SJSA1 (cell line): ENCODE measurements at regions not wholly inside any gene's neighbourhood (a gene's known extent, or its start where the extent isn't known, plus 50 kb on each side); places are given as distances from the start of the nearest gene placed in this dataset.
A peak's percentile ranks its signal among the peaks of the same experiment; 100 is the strongest.

Experiments used
- DNase-seq, 2 experiments: peaks; one replicate each; pipeline ENCODE4 v3.0.0-alpha.2; 2015 to 2020; ENCODE audit warnings: low spot score in 2 of 2, low read depth in 1 of 2
- H3K27ac ChIP-seq: fragments of 250-450 bp; sonication (Bioruptor Pico); 2 replicates; pipeline ENCODE4 v1.5.1; 2020; ENCODE audit warnings: mild to moderate bottlenecking, moderate library complexity
- H3K27me3 ChIP-seq: fragments of 250-450 bp; sonication (Bioruptor Pico); replicated peaks from 2 replicates; pipeline ENCODE4 v1.5.1; 2020; ENCODE audit warnings: mild to moderate bottlenecking, moderate library complexity
- H3K36me3 ChIP-seq: fragments of 250-450 bp; sonication (Bioruptor Pico); 2 replicates; pipeline ENCODE4 v1.5.1; 2020; ENCODE audit warnings: mild to moderate bottlenecking
- H3K4me1 ChIP-seq: fragments of 250-450 bp; sonication (Bioruptor Pico); replicated peaks from 2 replicates; pipeline ENCODE4 v1.6.1; 2021; ENCODE audit warnings: mild to moderate bottlenecking
- H3K4me3 ChIP-seq: fragments of 250-450 bp; sonication (Bioruptor Pico); 2 replicates; pipeline ENCODE4 v1.5.1; 2020; ENCODE audit warnings: mild to moderate bottlenecking
- H3K9me3 ChIP-seq: fragments of 250-450 bp; sonication (Bioruptor Pico); replicated peaks from 2 replicates; pipeline ENCODE4 v1.5.1; 2020; ENCODE audit warnings: mild to moderate bottlenecking

DNA sequence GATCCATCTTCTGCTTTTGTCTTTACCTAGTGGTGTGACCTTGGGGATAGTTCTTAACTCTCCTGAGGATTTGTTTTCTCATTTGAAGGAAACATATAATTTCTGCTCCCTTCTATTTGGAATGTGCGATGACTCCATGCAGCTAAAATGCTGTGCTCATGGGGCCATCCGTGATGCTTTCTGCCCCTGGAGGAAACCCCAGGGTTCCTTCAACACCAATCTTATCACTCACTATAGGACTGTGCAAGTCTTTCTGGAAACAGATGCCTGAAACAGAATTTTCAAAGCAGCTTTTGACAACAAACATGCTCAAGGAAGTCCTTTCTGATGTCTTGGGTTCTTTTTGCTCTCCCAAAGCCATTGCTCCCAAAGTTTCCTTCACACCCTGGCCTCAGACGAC is 128.8 kb upstream of the GGTLC1 start:
- DNase-seq = no peak
- H3K27ac ChIP-seq = peak overlapping the region; percentile 25
- peaks cover 32% of the 10 kb centered on the region for H3K4me1 ChIP-seq
- no peaks in the 10 kb centered on the region for H3K27me3 ChIP-seq
- no peak overlapping the region for H3K4me3 ChIP-seq
- H3K36me3 ChIP-seq = no peaks in the 10 kb centered on the region
- H3K9me3 ChIP-seq = no peaks in the 10 kb centered on the region

- Histone ChIP-seq H3K27me3 (no peaks in the 10 kb centered on the region), H3K4me1 (peaks cover 32% of the 10 kb centered on the region), H3K36me3 (no peaks in the 10 kb centered on the region), H3K4me3 (no peak overlapping the region), H3K27ac (peak overlapping the region; percentile 25), H3K9me3 (no peaks in the 10 kb centered on the region)
- DNase-seq = no peak
Observed at GRCh38 chr20:24116611-24117010, 128.0 kb upstream of the GGTLC1 start.

- no peak overlapping the region for H3K4me3 ChIP-seq
- H3K27me3 ChIP-seq = no peaks in the 10 kb centered on the region
- H3K4me1 ChIP-seq = peaks cover 10% of the 10 kb centered on the region
- H3K36me3 ChIP-seq = no peaks in the 10 kb centered on the region
- DNase-seq = no peak
- H3K9me3 ChIP-seq = no peaks in the 10 kb centered on the region
- no peak overlapping the region for H3K27ac ChIP-seq
Observed at GRCh38 chr20:24112360-24112759, 123.8 kb upstream of the GGTLC1 start.

GRCh38 chr20:24111858-24112257 is 123.3 kb upstream of the GGTLC1 start:
- no peaks in the 10 kb centered on the region for H3K9me3 ChIP-seq
- H3K27me3 ChIP-seq = no peaks in the 10 kb centered on the region
- DNase-seq = no peak
- no peak overlapping the region for H3K27ac ChIP-seq
- no peak overlapping the region for H3K4me3 ChIP-seq
- no peaks in the 10 kb centered on the region for H3K36me3 ChIP-seq
- peaks cover 5% of the 10 kb centered on the region for H3K4me1 ChIP-seq

DNA sequence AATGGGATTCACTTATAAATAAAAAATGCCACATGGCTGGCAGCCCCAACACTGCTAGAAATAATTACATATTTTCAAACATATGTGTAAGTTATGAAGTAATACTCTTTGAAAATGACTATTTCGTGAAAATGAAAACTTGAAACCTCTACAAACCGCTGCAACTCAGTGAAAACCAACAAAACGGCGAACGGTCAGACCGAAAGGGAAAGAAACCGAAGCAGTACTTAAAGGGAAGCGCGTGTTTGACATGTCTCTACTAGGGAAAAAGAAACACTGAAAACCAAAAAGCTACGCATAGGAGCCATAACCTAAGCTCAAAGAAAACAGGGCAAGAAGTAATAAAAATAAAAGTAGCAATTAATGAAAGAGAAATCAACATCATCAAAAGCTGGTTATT is 121.0 kb upstream of the GGTLC1 start:
- H3K4me1 ChIP-seq = peaks cover 17% of the 10 kb centered on the region
- no peak overlapping the region for H3K4me3 ChIP-seq
- H3K9me3 ChIP-seq = no peaks in the 10 kb centered on the region
- H3K27ac ChIP-seq = no peak overlapping the region
- no peaks in the 10 kb centered on the region for H3K27me3 ChIP-seq
- no peak for DNase-seq
- no peaks in the 10 kb centered on the region for H3K36me3 ChIP-seq

DNA sequence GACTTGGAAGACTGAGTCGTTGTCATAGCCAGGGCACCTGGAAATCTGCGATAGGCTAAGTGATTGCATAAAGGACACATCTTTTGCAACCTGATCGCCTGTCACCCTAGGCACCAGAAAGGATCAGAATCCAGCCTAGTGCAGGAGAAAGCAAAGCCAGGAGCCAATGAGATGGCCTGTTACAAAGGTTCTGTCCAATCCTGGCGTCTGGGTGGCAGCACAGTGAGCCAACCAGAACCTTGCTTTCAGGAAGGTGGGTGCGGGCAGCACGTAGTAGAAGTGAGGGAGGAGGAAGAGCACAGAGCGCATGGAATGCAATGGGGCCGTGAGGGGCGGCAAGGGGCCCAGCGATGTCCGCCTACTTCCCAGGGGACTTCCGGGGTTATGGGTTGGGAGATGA is 120.4 kb upstream of the GGTLC1 start:
- Histone ChIP-seq H3K9me3 (no peaks in the 10 kb centered on the region), H3K27me3 (no peaks in the 10 kb centered on the region), H3K27ac (no peak overlapping the region), H3K4me1 (peaks cover 21% of the 10 kb centered on the region), H3K4me3 (no peak overlapping the region), H3K36me3 (no peaks in the 10 kb centered on the region)
- DNase-seq = peak in 1 of 2 experiments; percentile 22

GRCh38 chr20:24108581-24108980 is 120.0 kb upstream of the GGTLC1 start:
- H3K36me3 ChIP-seq = no peaks in the 10 kb centered on the region
- H3K4me1 ChIP-seq = peaks cover 25% of the 10 kb centered on the region
- H3K9me3 ChIP-seq = no peaks in the 10 kb centered on the region
- no peak for DNase-seq
- H3K27ac ChIP-seq = no peak overlapping the region
- no peak overlapping the region for H3K4me3 ChIP-seq
- H3K27me3 ChIP-seq = no peaks in the 10 kb centered on the region

- H3K4me3 ChIP-seq = no peak overlapping the region
- H3K27me3 ChIP-seq = no peaks in the 10 kb centered on the region
- no peak overlapping the region for H3K27ac ChIP-seq
- DNase-seq = no peak
- H3K4me1 ChIP-seq = peaks cover 42% of the 10 kb centered on the region
- H3K36me3 ChIP-seq = no peaks in the 10 kb centered on the region
- H3K9me3 ChIP-seq = no peaks in the 10 kb centered on the region
Observed at GRCh38 chr20:24106801-24107445, 118.3 kb upstream of the GGTLC1 start.

GRCh38 chr20:24106150-24106800 is 117.7 kb upstream of the GGTLC1 start:
- Histone ChIP-seq H3K36me3 (no peaks in the 10 kb centered on the region), H3K4me1 (peaks cover 45% of the 10 kb centered on the region), H3K4me3 (no peak overlapping the region), H3K27ac (no peak overlapping the region), H3K27me3 (no peaks in the 10 kb centered on the region), H3K9me3 (no peaks in the 10 kb centered on the region)
- DNase-seq = peak in 1 of 2 experiments; percentile 15

- Histone ChIP-seq H3K4me1 (peaks cover 58% of the 10 kb centered on the region), H3K27ac (peak overlapping the region; percentile 52), H3K4me3 (no peak overlapping the region), H3K9me3 (no peaks in the 10 kb centered on the region), H3K27me3 (no peaks in the 10 kb centered on the region), H3K36me3 (no peaks in the 10 kb centered on the region)
- DNase-seq = peak in 1 of 2 experiments; percentile 73
Observed at GRCh38 chr20:24102749-24103333, 114.3 kb upstream of the GGTLC1 start.

DNA sequence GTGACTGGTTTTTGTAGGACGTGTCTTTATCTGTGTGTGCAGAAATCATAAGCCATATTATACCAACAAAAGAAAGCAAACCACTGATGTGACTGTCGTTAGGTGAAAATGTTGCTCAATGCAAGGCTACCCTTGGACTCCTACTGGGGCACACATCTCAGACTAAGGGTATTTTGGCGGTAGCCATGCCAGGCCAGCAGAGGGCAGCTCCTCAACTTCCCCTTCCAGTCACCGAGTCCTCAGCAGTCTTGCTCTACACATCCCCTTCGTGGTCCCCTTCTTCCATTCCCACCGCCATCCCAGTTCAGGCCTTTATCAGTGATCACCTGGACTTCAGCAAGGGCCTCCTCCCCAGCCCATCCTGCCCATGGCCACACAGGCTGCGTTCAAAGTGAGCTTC is 113.7 kb upstream of the GGTLC1 start:
- no peaks in the 10 kb centered on the region for H3K27me3 ChIP-seq
- DNase-seq = peak in 1 of 2 experiments; percentile 48
- peaks cover 58% of the 10 kb centered on the region for H3K4me1 ChIP-seq
- H3K9me3 ChIP-seq = no peaks in the 10 kb centered on the region
- no peak overlapping the region for H3K4me3 ChIP-seq
- no peaks in the 10 kb centered on the region for H3K36me3 ChIP-seq
- H3K27ac ChIP-seq = peak overlapping the region; percentile 52

GRCh38 chr20:24100370-24101011 is 111.9 kb upstream of the GGTLC1 start:
- Histone ChIP-seq H3K27me3 (no peaks in the 10 kb centered on the region), H3K27ac (no peak overlapping the region), H3K36me3 (no peaks in the 10 kb centered on the region), H3K4me1 (peaks cover 45% of the 10 kb centered on the region), H3K4me3 (no peak overlapping the region), H3K9me3 (no peaks in the 10 kb centered on the region)
- peak; percentile 32 to 52 for DNase-seq

- no peak overlapping the region for H3K27ac ChIP-seq
Observed at GRCh38 chr20:24098886-24099285, 110.3 kb upstream of the GGTLC1 start.

More at GRCh38 chr20:24098886-24099285, 110.3 kb upstream of the GGTLC1 start:
- Histone ChIP-seq H3K36me3 (no peaks in the 10 kb centered on the region), H3K27me3 (no peaks in the 10 kb centered on the region), H3K4me1 (peaks cover 36% of the 10 kb centered on the region), H3K9me3 (no peaks in the 10 kb centered on the region), H3K4me3 (no peak overlapping the region)
- DNase-seq = peak in 1 of 2 experiments; percentile 30
